Astrocyte of the spinal cord (primary cell): ENCODE measurements at regions not wholly inside any gene's neighbourhood (a gene's known extent, or its start where the extent isn't known, plus 50 kb on each side); places are given as distances from the start of the nearest gene placed in this dataset.

Experiments
- DNase-seq: peaks from one replicate; pipeline ENCODE4 v3.0.0; 2011; ENCODE audit warnings: low read depth, low spot score
- H3K4me3 ChIP-seq: 2 replicates; pipeline ENCODE4 v1.5.1; 2011; ENCODE audit warnings: low read depth, mild to moderate bottlenecking, low read length, moderate library complexity
- in situ Hi-C: cut with HindIII; loops from 2 replicates; pipeline ENCODE4 v1.10.0; 2017; ENCODE audit warnings: low sequenced_read_pairs
- TF ChIP-seq, protein P1 (sequence below): IDR thresholded peaks from 2 replicates; pipeline ENCODE4 v1.5.1; 2012; ENCODE audit warnings: low read depth, mild to moderate bottlenecking, low read length, inconsistent platforms

DNA sequence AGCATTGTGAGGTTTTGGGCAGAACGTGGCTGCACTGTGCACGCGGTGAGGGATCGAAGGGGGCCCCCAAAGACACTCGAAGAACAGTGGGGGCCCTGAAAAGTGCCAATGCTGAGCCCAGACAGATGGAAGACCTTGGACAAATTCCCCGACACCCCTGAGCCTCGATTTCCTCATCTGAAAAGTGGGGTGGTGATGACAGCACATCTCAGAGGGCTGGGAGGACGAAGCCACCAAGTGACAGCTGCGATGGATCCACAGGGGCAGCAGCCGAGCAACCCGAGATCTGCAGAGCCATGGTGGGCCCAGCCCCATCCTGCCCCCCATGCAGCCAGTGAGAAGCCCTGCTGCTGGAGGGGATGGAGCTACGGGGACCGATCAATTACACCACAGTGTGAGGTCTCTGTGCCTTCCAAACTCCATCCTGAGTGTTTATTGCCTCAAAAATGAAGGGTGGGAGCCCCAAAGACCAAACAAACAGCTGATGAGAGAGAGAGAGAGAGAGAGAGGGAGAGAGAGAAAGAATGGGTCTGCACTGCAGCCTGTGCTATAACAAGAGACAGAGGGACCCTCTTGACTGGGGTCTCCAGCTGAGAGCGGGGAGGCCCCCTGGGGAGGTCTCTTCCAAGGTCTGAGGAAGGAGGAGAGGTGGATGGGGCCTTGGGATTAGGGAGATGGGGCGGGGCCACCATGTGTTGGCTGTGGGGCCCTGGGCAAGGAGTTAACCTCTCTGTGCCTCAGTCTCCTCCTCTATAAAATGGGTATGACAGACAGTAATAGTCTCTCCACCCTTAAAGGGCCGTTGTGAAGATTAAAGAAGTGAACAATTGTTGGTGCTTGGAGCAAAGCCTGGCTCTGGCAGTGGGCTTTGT, 134.4 kb upstream of the IER5L start:
- TF ChIP-seq, protein P1, sequence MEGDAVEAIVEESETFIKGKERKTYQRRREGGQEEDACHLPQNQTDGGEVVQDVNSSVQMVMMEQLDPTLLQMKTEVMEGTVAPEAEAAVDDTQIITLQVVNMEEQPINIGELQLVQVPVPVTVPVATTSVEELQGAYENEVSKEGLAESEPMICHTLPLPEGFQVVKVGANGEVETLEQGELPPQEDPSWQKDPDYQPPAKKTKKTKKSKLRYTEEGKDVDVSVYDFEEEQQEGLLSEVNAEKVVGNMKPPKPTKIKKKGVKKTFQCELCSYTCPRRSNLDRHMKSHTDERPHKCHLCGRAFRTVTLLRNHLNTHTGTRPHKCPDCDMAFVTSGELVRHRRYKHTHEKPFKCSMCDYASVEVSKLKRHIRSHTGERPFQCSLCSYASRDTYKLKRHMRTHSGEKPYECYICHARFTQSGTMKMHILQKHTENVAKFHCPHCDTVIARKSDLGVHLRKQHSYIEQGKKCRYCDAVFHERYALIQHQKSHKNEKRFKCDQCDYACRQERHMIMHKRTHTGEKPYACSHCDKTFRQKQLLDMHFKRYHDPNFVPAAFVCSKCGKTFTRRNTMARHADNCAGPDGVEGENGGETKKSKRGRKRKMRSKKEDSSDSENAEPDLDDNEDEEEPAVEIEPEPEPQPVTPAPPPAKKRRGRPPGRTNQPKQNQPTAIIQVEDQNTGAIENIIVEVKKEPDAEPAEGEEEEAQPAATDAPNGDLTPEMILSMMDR, result no peak
- DNase-seq, result no peak
- in situ Hi-C loops, result no loop called here
- H3K4me3 ChIP-seq, result no peak overlapping the region

DNA sequence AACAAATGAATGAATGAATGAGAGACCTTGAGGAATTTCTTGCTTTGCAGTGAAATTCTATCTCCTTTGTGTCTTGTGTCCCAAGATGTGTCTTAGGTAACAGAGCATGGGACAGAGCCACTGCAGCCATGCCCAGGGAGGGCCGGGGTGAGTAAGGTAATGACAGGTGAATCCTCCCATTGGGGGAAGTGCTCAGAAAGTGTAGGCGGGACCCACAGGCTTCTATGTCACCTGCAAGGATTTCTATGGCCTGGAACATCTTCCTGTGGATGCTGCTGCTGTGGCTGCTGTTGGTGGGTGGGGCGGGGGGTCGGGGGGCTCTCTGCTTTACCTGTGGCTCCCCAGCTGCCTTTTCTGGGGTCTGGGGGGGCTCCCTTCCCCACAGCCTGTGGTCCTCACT, 133.6 kb upstream of the IER5L start:
- TF ChIP-seq, protein P1, result no peak
- no peak overlapping the region for H3K4me3 ChIP-seq
- in situ Hi-C loops, result no loop called here
- DNase-seq, result no peak

DNA sequence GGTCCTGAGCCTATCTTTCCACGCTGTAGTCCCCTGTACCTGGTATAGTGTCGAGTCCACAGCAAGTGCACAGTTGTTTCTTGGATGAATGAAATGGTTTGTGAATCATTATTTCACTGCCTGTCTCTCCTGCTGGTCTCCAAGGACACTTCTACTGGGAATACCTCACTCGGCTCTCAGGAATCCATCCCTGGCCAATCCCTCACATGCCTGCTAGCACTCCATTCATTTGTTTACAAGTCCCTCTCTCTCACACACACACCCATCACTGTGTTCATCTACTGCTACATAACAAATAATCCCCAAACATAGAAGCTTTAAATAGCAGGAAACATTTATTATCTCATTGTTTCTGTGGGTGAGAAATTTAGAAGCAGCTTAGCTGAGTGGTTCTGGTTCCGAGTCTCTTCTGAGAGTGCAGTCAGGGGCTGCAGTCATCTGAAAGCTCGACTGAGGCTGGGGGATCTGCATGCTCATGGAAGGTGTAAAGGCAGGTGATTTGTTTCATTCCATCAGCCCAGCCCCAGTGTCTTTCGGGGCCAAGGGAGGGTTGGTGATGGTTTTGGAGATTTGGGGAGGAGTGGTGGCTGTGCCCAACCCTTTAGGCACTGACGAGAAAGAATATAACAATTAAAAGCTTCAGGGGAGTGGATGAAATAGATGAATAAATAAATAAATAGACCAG, 132.7 kb upstream of the IER5L start:
- in situ Hi-C loops, result no loop called here
- no peak for DNase-seq
- TF ChIP-seq, protein P1, result no peak
- H3K4me3 ChIP-seq, result no peak overlapping the region

DNA sequence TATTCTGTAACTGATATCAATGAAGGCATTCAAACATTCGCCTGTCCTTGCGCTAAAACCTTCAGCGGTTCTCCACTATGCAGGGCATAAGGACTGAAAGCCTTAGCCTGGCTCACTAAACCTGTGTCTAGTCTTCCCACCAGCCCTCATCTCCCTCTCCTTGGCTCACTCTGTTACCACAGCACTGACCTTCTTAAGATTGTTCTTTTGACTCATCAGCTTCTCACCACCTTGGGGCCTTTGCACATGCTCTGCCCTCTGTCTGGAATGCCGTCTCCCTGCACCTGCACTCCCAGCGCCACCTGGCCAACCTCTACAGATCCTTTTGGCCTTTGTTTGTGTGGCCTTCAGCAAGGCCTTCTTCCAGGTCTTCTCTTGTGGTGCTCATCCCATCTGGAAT, 131.8 kb upstream of the IER5L start:
- in situ Hi-C loops, result no loop called here
- no peak overlapping the region for H3K4me3 ChIP-seq
- no peak for DNase-seq
- TF ChIP-seq, protein P1, result no peak

DNA sequence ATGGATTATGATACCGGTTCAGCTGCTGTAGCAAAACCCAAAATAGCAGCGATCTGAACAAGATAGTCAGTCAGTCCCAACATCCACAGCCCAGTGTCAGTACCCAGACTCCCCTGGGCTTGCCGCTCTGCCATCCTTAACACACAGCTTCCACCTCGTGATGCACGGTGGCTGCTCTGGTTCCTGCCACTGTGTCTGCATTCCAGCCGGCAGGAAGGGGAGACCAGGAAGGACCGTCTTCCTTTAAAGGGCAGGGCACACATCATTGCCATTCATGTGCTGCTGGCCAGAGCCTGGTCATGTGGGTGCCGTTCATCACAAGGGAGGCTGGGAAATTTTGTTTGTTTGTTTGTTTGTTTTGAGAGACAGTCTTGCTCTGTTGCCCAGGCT, 131.0 kb upstream of the IER5L start:
- DNase-seq, result no peak
- TF ChIP-seq, protein P1, result no peak
- in situ Hi-C loops, result no loop called here
- no peak overlapping the region for H3K4me3 ChIP-seq

DNA sequence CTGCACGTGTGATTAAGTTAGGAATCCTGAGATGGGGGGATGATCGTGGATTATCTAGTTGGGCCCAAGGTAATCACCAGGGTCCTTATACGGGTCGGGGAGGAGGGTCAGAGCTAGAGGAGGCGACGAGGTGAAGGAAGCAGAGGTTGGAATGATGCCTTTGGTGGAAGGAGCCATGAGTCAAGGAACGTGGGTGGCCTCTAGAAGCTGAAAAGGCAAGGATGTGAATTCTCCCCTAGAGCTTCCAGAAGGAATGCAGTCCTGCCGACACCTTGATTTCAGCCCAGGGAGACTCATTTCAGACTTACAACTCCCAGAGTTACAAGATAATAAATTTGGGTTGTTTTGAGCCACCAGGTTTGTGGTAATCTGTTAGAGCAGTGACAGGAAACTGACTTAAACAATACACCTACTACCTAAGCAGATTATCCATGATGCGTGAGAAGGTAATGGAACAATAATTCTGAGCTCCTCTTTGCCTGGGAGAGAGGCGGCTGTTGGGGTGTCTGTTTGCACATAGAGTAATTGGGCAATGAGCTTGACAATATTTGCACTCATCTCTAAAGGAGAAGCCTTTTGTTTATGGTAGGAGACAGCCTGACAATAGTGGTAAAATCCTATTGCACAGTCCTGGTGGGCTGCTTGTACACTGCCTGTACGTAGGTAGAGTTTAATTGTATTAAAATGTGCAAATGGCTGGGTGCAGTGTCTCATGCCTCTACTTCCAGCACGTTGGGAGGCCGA, 129.3 kb upstream of the IER5L start:
- in situ Hi-C loops, result no loop called here
- H3K4me3 ChIP-seq, result no peak overlapping the region
- DNase-seq, result no peak
- TF ChIP-seq, protein P1, result no peak
